A673 (cell line): ENCODE measurements at regions not wholly inside any gene's neighbourhood (a gene's known extent, or its start where the extent isn't known, plus 50 kb on each side); places are given as distances from the start of the nearest gene placed in this dataset.

ENCODE experiments used
- BruUV-seq: library from RNA; stranded (reverse); fragments of 400-500 nt; replicated peaks from 2 replicates; lab custom pipeline; 2021; lab: Mats Ljungman, UMichigan
- CTCF ChIA-PET: fragments of 300-600 bp; sonication (Branson Sonifier 250); formaldehyde crosslinking; loops from one replicate; lab custom pipeline; 2022; ENCODE audit warnings: antibody characterized with exemption; lab: Charles Lee
- POLR2A ChIA-PET: fragments of 300-600 bp; sonication (Branson Sonifier 250); formaldehyde crosslinking; loops from one replicate; lab custom pipeline; 2022; ENCODE audit warnings: antibody characterized with exemption; ENCODE audit not compliant: low non-redundant PET; lab: Charles Lee
- DNase-seq: peaks from one replicate; pipeline ENCODE4 v3.0.0-alpha.2; 2015; ENCODE audit warnings: low spot score
- H3K27ac ChIP-seq: fragments of 200-600 bp; sonication (generic); 2 replicates; pipeline ENCODE4 v1.5.1; 2016; ENCODE audit warnings: mixed run types, low read depth, mild to moderate bottlenecking, mixed read lengths, antibody characterized with exemption, low read length; ENCODE audit not compliant: poor library complexity, severe bottlenecking
- H3K27me3 ChIP-seq: fragments of 200-600 bp; sonication (generic); replicated peaks from 2 replicates; pipeline ENCODE4 v1.6.1; 2017; ENCODE audit warnings: mixed run types, low read depth, mild to moderate bottlenecking, mixed read lengths, antibody characterized with exemption, low read length; ENCODE audit not compliant: insufficient read depth, poor library complexity
- H3K36me3 ChIP-seq: fragments of 200-600 bp; sonication (generic); 2 replicates; pipeline ENCODE4 v1.6.1; 2016; ENCODE audit warnings: mixed run types, mild to moderate bottlenecking, mixed read lengths, antibody characterized with exemption, low read length; ENCODE audit not compliant: insufficient read depth, poor library complexity, severe bottlenecking
- H3K4me1 ChIP-seq: fragments of 200-600 bp; sonication (generic); 2 replicates; pipeline ENCODE4 v1.6.1; 2017; ENCODE audit warnings: mixed run types, mild to moderate bottlenecking, mixed read lengths, antibody characterized with exemption, low read length; ENCODE audit not compliant: insufficient read depth, poor library complexity, severe bottlenecking
- H3K4me3 ChIP-seq: fragments of 200-600 bp; sonication (generic); 2 replicates; pipeline ENCODE4 v1.5.1; 2016; ENCODE audit warnings: low read depth, mixed run types, mild to moderate bottlenecking, mixed read lengths, low read length; ENCODE audit not compliant: poor library complexity, severe bottlenecking
- H3K9me3 ChIP-seq: fragments of 200-600 bp; sonication (generic); 2 replicates; pipeline ENCODE4 v1.6.1; 2016; ENCODE audit warnings: mixed run types, low read depth, mild to moderate bottlenecking, mixed read lengths, antibody characterized with exemption, low read length; ENCODE audit not compliant: poor library complexity, severe bottlenecking
- EZH2 ChIP-seq: fragments of 200-600 bp; sonication (generic); IDR thresholded peaks from 2 replicates; pipeline ENCODE4 v1.6.1; 2017; ENCODE audit warnings: borderline replicate concordance, low read depth, mild to moderate bottlenecking, mixed read lengths, antibody characterized with exemption, low read length; ENCODE audit not compliant: poor library complexity, severe bottlenecking
- intact Hi-C: fragments of 100-400 bp; cut with micrococcal nuclease; formaldehyde crosslinking; loops from one replicate; pipeline ENCODE4 v1.10.0; 2022; ENCODE audit not compliant: unreplicated experiment
- TF ChIP-seq, protein P1 (sequence below): fragments of 300-800, 200-600 bp; sonication (generic); conservative IDR thresholded peaks from 2 replicates; pipeline ENCODE4 v1.5.1; 2017; ENCODE audit warnings: low read depth, mild to moderate bottlenecking, antibody characterized with exemption, low read length, moderate library complexity, mixed read lengths

DNA sequence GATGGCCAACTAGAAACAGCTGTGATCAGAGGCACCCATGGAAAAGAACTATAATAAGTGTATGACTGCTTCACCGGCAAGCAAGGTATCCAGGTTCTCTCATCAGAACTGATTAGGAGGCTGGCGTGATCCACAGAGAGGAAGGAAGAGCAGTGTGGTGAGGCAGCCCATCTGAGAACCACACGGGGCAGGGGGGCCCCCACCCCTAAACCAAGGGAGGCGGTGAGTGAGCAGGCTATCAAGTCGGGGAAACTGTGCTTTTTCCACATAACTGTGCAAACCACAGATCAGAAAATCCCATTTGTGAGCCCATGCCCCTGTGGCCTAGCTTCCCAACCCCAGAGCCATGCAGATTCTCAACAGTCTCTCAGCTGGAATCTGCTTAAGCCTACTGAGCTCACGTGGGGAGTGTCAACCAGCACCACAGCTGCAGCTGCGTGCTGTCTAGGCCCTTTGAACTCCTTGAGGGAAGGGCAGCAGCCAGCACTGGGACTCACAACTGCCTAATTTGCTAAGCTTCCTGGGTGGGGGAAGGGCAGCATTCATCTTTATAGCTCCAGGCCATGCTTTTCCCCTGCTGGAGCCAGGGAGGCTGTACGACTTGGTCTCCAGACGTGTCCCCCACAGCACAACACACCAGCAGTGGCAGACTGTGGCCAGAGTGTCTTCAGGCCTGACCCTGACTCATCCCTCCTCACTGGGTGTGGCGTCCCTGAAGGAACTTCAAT is 444.4 kb upstream of the ATP2B1 start:
- CTCF ChIA-PET, result no interaction called here

DNA sequence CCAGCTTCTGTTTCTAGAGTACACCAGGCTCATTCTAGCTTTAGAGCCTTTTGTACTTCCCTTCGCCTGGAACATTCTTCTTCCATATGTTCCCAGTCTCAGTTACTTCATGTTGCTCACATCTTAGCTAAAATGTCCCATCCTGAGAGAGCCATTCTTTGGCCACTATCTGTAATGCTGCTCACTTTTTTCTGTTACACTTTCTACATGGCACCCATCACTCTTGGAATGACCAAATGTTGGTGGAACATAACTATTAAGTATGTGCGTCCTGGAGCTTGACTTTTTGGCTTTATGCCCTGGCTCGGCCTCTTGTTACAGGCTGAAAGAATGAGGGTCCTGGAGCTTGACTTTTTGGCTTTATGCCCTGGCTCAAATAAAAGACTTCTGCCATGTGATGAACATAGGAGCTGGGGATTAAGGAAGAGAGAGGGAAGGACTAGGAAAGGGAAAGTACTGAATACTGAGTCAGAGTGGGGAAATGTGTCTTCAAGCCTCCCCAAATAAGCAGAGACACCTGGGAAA is 442.9 kb upstream of the ATP2B1 start:
- TF ChIP-seq, protein P1, sequence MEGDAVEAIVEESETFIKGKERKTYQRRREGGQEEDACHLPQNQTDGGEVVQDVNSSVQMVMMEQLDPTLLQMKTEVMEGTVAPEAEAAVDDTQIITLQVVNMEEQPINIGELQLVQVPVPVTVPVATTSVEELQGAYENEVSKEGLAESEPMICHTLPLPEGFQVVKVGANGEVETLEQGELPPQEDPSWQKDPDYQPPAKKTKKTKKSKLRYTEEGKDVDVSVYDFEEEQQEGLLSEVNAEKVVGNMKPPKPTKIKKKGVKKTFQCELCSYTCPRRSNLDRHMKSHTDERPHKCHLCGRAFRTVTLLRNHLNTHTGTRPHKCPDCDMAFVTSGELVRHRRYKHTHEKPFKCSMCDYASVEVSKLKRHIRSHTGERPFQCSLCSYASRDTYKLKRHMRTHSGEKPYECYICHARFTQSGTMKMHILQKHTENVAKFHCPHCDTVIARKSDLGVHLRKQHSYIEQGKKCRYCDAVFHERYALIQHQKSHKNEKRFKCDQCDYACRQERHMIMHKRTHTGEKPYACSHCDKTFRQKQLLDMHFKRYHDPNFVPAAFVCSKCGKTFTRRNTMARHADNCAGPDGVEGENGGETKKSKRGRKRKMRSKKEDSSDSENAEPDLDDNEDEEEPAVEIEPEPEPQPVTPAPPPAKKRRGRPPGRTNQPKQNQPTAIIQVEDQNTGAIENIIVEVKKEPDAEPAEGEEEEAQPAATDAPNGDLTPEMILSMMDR, result no peak
- no peak for TF ChIP-seq EZH2
- H3K27ac ChIP-seq, result no peak overlapping the region
- H3K4me3 ChIP-seq, result no peak overlapping the region
- BruUV-seq, result no TSS peak
- POLR2A ChIA-PET, result no interaction called here
- no peaks in the 10 kb centered on the region for H3K27me3 ChIP-seq
- no peak for DNase-seq
- no peaks in the 10 kb centered on the region for H3K36me3 ChIP-seq
- H3K9me3 ChIP-seq, result no peaks in the 10 kb centered on the region
- intact Hi-C loops, result no loop called here
- H3K4me1 ChIP-seq, result no peaks in the 10 kb centered on the region
- CTCF ChIA-PET, result no interaction called here

More for the DNA sequence above, 444.4 kb upstream of the ATP2B1 start:
- Histone ChIP-seq H3K9me3 (no peaks in the 10 kb centered on the region), H3K36me3 (no peaks in the 10 kb centered on the region), H3K4me3 (no peak overlapping the region), H3K27me3 (no peaks in the 10 kb centered on the region), H3K4me1 (no peaks in the 10 kb centered on the region), H3K27ac (no peak overlapping the region)
- TF ChIP-seq, protein P1, result no peak
- no peak for TF ChIP-seq EZH2
- POLR2A ChIA-PET, result no interaction called here
- BruUV-seq, result no TSS peak
- intact Hi-C loops, result no loop called here
- peak; percentile 6 for DNase-seq

DNA sequence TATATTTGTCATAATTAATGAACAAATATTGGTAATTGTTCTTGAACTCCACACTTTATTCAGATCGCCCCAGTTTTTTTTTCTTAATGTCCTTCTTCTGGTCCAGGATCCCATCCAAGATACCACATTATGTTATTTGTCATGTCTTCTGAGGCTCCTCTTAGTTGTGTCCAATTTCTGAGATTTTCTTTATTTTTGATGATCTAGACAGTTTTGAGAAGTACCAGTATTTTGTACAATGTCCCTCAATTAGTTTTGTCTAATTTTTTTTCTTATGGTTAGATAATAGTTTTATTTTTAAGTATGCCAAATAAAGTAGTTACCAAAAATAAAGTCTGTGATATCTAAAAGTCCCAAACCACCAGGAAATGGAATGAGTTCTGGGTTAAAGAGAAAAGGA is 440.8 kb upstream of the ATP2B1 start:
- H3K9me3 ChIP-seq, result no peaks in the 10 kb centered on the region
- ChIA-PET POLR2A (no interaction called here), CTCF (no interaction called here)
- no peak for DNase-seq
- no peaks in the 10 kb centered on the region for H3K27me3 ChIP-seq
- TF ChIP-seq, protein P1, result no peak
- no peak for TF ChIP-seq EZH2
- no TSS peak for BruUV-seq
- H3K4me3 ChIP-seq, result no peak overlapping the region
- no peaks in the 10 kb centered on the region for H3K36me3 ChIP-seq
- H3K4me1 ChIP-seq, result no peaks in the 10 kb centered on the region
- H3K27ac ChIP-seq, result no peak overlapping the region
- intact Hi-C loops, result no loop called here
